GM19025 (cell line): ENCODE measurements at regions not wholly inside any gene's neighbourhood (a gene's known extent, or its start where the extent isn't known, plus 50 kb on each side); places are given as distances from the start of the nearest gene placed in this dataset.
A peak's percentile ranks its signal among the peaks of the same experiment; 100 is the strongest.

Experiments used
- ATAC-seq: cut with Tn5 transposase; IDR thresholded peaks from one replicate; pipeline ENCODE4 v1.9.1; 2021; ENCODE audit warnings: mild to moderate bottlenecking, low read depth, moderate library complexity; ENCODE audit not compliant: unreplicated experiment

- no peak for ATAC-seq
These were observed 50.6 kb upstream of the MRPS6 start for GRCh38 chr21:34022627-34023335.

- no peak for ATAC-seq
These were observed 51.7 kb upstream of the MRPS6 start for GRCh38 chr21:34021726-34022125.

DNA sequence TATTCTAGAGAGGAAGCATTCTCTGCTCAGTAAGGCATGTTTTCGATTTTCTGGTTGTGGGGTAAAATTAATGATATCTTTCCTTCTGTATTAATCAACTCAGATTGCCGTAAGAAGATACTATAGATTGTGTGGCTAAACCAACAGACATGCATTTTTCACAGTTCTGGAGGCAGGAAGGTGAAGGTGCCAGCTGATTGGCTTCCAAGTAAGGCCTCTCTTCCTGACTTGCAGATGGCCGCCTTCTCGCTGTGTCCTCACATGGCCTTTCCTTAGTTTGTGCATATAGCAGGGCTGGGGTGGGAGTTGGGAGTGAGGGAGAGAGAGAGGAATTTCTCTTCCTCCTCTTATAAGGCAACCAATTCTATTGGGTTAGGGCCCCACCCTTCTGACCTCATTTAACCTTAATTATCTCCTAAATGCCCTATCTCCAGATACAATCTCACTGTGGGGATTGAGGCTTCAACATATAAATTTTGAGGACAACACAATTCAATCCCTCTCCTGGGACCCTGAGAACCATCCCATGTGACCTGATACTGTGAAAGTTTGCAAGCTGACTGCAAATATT is 52.3 kb upstream of the MRPS6 start:
- ATAC-seq = no peak

- peak; percentile 31 for ATAC-seq
These were observed 53.2 kb upstream of the MRPS6 start for GRCh38 chr21:34020005-34020847.

- ATAC-seq = no peak
These were observed 54.0 kb upstream of the MRPS6 start for GRCh38 chr21:34019402-34019801.

DNA sequence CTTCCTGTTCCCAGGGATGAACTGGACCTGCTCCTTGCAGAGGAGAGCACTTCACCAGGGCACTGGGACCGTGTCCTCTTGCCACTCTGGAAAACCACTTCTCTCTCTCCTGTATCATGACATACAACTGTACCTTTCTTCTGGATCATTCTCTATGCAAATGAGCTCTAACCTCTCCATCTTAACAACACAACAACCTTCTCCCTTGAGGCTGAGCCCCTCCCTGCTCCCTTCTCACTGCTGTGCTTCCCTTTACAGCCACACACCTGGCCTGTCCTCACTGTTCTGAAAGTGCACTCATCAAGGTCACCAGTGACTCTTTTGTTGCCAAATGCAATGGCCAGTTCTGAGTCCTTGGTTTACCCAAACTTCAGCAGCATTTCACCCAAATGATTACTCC is 54.5 kb upstream of the MRPS6 start:
- no peak for ATAC-seq

DNA sequence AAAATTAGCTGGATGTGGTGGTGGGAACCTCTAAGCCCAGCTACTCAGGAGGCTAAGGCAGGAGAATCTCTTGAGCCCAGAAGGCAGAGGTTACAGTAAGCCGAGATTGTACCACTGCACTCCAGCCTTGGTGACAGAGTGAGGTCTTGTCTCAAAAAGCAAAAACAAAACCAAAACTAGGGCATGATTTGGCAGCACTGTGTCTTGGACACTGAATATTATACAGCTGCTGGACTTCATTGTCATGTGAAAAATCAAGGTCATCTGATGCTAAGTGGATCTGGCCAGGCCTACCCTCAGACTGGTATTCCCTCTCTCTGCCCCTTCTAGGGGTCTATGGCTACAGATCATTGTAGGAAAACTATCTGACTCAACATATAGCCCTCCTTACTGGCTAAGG is 55.2 kb upstream of the MRPS6 start:
- no peak for ATAC-seq

- peak; percentile 44 for ATAC-seq
These were observed 56.1 kb upstream of the MRPS6 start for GRCh38 chr21:34017039-34017961.

DNA sequence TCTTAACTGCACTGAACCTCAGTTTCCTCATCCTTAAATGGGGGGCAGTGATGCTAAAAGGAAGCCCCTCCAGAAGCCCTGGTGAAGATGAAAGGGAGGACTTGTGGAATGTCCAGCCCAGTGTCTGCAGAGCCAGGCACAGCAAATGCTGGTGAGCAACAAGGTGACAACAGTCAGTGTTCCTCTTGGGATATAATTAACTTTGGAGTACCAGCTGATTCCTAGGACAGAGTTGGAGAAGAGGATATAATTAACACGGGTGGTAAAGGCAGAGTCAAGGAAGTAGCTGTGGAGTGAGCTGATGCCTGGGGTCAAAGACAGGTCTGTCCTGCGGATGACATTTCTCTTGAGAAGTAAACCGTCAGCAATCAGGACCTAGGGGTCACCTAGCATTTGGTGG is 60.7 kb upstream of the MRPS6 start:
- no peak for ATAC-seq

GRCh38 chr21:34011660-34012059 is 61.7 kb upstream of the MRPS6 start:
- ATAC-seq = no peak

DNA sequence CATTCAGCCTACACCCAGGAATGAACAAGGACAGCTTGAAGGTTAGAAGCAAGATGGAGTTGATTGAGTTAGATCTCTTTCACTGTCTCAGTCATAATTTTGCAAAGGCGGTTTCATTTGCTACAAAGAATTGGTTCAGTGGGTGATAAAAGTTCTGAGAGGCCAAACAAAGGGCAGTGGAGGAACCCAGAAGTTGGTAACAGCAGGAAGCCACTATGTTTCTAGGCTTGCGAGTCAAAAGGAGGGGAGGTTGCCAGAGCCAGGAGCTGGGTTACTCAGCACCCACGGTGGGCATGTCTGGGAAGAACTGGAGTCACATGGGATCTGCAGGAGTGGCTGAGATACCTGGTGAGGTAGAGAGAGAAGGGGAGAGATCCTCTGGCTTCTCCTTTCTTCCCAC is 64.2 kb upstream of the MRPS6 start:
- ATAC-seq = no peak

DNA sequence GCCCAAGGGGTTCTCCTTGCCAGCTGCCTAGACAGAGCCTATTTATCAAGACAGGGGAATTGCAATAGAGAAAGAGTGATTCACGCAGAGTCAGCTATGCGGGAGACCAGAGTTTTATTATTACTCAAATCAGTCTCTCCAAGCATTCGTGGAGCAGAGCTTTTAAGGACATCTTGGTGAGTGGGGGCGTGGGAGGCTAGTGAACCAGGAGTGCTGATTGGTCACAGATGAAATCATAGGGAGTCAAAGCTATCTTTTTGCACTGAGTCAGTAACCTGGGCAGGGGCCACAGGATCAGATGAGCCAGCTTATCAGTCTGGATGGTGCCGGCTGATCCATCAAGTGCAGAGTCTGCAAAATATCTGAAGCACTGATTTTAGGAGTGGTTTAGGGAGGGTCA is 64.8 kb upstream of the MRPS6 start:
- ATAC-seq = no peak

GRCh38 chr21:34006611-34007168 is 66.7 kb upstream of the MRPS6 start:
- ATAC-seq = no peak

- ATAC-seq = no peak
These were observed 68.4 kb upstream of the MRPS6 start for GRCh38 chr21:34004974-34005373.

DNA sequence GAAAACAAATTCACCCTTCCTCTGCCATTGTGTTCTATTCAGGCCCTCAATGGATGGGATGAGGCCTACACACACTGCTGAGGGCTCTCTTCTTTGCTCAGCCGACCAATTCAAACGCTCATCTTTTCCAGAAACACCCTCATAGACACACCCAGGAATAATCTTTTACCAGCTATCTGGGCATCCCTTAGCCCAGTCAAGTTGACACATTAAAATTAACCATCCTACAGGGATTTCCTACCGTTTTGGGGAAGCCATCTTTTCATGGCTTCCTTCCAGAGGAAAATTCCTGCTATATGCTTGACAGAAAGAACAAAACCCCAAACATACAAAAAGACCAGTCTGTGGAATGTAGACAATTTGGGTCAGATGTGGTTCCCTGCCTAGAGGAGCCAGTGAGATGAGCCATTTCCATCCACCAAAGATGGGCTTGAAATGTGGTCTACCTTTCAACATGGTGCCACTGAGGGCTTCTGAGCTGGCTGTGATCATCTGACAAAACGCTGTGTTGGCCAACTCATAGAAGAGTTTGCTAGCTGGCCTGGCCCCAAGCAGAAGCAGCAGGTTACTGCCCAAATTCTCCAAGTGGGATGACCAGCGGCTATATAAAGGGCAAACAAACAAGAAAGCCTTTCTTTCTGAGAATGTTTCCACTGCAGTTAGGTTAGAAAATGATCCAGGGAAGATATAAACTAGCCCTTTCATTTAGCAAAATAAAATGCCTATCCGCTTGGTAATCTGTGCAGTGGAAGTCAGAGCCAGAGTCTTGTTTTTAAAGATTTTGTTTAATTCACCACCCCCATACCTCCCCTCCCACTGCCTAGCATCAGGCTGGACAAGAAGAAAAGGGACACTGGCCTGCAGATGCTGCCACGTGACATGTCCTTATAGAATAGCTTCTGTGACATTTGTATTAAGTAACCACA is 69.1 kb upstream of the MRPS6 start:
- ATAC-seq = no peak

GRCh38 chr21:34003428-34003827 is 70.0 kb upstream of the MRPS6 start:
- no peak for ATAC-seq

DNA sequence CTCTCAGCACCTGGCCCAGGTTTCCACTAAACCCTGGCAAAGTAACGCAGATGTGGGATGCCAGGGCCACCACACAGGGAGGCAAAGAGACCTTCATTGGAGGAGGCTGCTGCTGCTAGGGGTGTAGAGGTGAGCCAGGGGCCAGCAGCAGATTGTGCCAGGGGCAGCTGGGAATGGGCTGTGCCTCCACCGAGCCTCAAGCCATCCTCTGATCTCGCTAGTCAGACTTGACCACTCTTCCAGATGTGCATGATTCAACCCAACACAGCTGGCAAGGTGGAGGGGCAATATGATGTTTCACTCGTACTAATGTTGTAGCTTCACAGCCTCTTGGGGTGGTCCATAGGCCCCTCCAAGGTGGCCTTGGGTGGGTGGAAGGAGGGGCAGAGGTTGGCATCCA is 73.0 kb upstream of the MRPS6 start:
- no peak for ATAC-seq

DNA sequence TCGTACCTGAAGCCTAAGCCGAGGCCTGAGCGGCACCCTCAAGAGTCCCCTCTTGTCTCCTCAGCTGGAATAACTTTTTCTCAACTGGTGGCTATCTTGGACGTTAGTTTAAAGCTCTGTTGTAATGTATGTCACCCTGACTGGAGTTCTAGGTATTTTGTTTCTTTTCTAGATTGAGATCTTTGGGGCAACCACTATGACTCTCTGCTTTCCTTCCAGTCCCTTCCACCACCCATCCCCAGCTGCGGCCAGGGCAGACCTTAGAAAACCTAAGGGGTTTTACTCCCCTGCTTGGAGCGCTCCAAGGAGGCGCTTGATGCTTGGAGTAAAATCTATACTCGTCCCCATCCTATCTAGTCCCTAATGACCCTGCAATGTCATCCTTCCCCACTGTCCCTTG is 74.6 kb upstream of the MRPS6 start:
- no peak for ATAC-seq

DNA sequence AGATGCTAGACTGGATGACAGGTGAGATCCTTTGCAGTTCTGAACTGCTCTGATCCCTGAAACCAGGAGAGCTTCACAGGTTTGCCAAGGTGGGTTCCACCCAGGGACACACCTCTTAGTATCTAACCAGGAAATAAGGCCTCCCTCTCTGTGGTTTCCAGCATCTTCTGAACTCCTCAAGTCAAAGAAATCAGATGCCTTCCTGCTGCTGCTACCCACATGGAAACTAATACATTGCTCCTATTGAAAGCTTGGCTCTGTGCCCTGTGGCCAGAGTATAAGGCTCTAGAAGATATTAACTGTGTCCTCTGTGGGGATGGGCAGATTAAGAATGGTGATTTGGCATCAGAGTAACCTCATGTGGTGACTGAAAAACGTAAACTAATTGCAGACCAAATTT is 75.0 kb upstream of the MRPS6 start:
- no peak for ATAC-seq
